ENCODE measurements at regions not wholly inside any gene's neighbourhood (a gene's known extent, or its start where the extent isn't known, plus 50 kb on each side); places are given as distances from the start of the nearest gene placed in this dataset.

DNA sequence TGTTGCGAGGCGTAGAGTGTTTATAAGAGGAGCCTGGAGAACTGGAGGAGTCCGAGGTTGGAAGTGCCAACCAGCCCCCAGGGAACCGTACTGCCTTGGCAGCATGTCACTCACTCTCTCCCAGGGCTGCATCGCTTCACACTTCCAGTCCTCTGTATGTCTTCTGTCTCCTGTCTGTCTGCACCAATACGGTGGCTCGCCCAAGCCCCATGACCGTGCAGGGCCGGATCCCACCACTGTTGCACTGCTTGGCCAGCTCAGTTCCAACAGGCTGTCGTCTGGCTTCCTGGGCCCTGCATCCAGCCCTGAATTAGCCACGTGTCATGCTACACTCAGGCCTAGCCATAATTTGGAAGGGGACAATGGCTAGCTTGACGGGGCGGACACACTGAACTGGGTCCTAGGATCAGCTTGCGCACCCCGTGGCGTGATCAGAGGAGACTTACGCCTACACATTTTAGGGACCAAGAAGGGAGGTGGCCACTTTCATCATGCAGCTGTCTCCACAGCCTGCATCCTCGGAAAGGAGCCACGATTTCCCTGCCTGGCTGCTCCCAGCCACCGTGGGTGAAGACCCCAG, 147.1 kb downstream of the URI1 start:
- TF ChIP-seq, protein P1, sequence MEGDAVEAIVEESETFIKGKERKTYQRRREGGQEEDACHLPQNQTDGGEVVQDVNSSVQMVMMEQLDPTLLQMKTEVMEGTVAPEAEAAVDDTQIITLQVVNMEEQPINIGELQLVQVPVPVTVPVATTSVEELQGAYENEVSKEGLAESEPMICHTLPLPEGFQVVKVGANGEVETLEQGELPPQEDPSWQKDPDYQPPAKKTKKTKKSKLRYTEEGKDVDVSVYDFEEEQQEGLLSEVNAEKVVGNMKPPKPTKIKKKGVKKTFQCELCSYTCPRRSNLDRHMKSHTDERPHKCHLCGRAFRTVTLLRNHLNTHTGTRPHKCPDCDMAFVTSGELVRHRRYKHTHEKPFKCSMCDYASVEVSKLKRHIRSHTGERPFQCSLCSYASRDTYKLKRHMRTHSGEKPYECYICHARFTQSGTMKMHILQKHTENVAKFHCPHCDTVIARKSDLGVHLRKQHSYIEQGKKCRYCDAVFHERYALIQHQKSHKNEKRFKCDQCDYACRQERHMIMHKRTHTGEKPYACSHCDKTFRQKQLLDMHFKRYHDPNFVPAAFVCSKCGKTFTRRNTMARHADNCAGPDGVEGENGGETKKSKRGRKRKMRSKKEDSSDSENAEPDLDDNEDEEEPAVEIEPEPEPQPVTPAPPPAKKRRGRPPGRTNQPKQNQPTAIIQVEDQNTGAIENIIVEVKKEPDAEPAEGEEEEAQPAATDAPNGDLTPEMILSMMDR (IDR thresholded peaks at IDR 0.05) = no peak
- TF ChIP-seq POLR2A (IDR thresholded peaks at IDR 0.05) = no peak

Data from lower leg skin (tissue), 3 donors.